IgD-negative memory B cell (primary cell): ENCODE measurements at regions not wholly inside any gene's neighbourhood (a gene's known extent, or its start where the extent isn't known, plus 50 kb on each side); places are given as distances from the start of the nearest gene placed in this dataset.

Source experiments
- H3K27ac Mint-ChIP-seq, 3 donors: one replicate each; pipeline ENCODE4 v1.8.0; 2020 to 2022; ENCODE audit warnings: mild to moderate bottlenecking in 3 of 3, mixed read lengths in 3 of 3, moderate library complexity in 1 of 3
- H3K27me3 Mint-ChIP-seq: one replicate; pipeline ENCODE4 v1.8.0; 2021; ENCODE audit warnings: mixed read lengths
- H3K36me3 Mint-ChIP-seq: one replicate; pipeline ENCODE4 v1.8.0; 2020; ENCODE audit warnings: mild to moderate bottlenecking, mixed read lengths
- H3K4me1 Mint-ChIP-seq, 3 donors: one replicate each; pipeline ENCODE4 v1.8.0; 2020 to 2022; ENCODE audit warnings: mixed read lengths in 3 of 3, mild to moderate bottlenecking in 1 of 3
- H3K4me3 Mint-ChIP-seq, 4 donors: one replicate each; pipeline ENCODE4 v1.8.0; 2020 to 2022; ENCODE audit warnings: mild to moderate bottlenecking in 4 of 4, mixed read lengths in 4 of 4, moderate library complexity in 3 of 4
- H3K9me3 Mint-ChIP-seq, 3 donors: one replicate each; pipeline ENCODE4 v1.8.0; 2020 to 2021; ENCODE audit warnings: mixed read lengths in 3 of 3, mild to moderate bottlenecking in 1 of 3

DNA sequence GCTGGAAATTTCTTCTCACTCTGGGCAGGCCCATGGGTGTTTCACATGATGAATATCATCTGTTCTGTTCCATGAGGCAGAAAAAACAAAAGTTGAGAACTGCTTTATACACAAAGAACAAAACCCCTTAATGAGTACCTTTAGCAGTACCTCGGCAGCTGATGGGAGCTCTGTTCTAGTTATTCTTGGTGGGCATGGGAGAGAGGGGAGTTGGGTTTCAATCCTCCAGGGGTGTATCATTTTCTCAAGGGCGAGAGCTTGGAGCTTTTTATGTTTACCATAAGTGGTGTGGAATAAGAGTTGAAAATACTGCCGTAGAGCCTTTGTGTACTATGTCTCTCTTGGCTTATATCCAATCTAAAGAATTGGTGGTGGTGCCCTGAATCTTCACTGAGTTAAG lies 103.3 kb upstream of the ZNF608 start:
- Mint-ChIP-seq H3K4me1 (peaks cover 12 to 17% (median 16%) of the 10 kb centered on the region in 3 donors), H3K9me3 (no peaks in the 10 kb centered on the region), H3K27ac (no peak overlapping the region), H3K4me3 (no peak overlapping the region), H3K36me3 (peaks cover 2% of the 10 kb centered on the region), H3K27me3 (no peaks in the 10 kb centered on the region)

GRCh38 chr5:124856726-124857125 lies 110.3 kb upstream of the ZNF608 start:
- Mint-ChIP-seq H3K27ac (peak overlapping the region in 1 of 3 donors; percentile 76), H3K4me3 (no peak overlapping the region), H3K9me3 (no peaks in the 10 kb centered on the region), H3K4me1 (peaks cover 3 to 7% (median 6%) of the 10 kb centered on the region in 3 donors), H3K27me3 (no peaks in the 10 kb centered on the region), H3K36me3 (no peaks in the 10 kb centered on the region)

DNA sequence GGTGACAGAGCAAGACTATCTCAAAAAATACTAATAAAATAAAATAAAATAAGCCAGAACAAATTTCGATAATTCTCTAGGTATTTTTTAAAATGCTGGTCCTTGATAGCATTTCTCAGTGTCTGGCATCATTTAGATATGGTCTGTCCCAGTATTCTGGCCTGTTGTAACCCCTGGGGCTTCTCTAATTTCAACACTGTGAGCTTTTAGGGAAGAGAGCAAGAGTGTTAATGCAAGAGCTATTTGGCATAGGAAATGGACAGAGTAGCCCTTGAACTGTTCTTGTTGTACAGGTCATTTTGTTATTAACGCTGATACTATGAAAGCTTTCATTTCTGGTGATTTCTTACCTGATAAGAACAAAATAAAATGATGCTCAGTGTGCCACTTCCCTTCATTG lies 112.2 kb upstream of the ZNF608 start:
- Mint-ChIP-seq H3K9me3 (no peaks in the 10 kb centered on the region), H3K27ac (no peak overlapping the region), H3K4me3 (no peak overlapping the region), H3K27me3 (no peaks in the 10 kb centered on the region), H3K36me3 (no peaks in the 10 kb centered on the region), H3K4me1 (peaks cover 3 to 7% (median 6%) of the 10 kb centered on the region in 3 donors)

DNA sequence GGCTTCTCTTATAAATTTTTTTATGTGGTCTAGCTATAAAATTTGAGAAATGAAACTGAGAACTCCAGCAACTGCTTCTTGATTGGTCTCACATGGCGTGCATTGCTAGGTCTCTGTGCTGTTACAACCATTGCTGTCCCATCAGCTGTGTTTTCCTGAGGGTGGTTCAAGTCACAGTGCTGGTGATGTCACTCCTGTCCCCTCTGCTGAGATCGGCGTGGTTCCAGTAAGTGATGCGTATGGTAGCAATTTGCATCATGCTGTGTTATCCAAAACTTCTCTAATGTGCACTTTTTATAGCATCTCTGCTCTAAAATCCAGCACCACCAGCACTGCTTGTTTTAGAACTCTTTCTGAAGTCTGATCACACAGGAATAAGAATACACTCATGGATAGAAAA lies 112.6 kb upstream of the ZNF608 start:
- peaks cover 3 to 7% (median 6%) of the 10 kb centered on the region in 3 donors for H3K4me1 Mint-ChIP-seq
- no peak overlapping the region for H3K27ac Mint-ChIP-seq
- no peaks in the 10 kb centered on the region for H3K36me3 Mint-ChIP-seq
- H3K4me3 Mint-ChIP-seq = peak overlapping the region in 1 of 4 donors; percentile 41
- no peaks in the 10 kb centered on the region for H3K27me3 Mint-ChIP-seq
- H3K9me3 Mint-ChIP-seq = no peaks in the 10 kb centered on the region

GRCh38 chr5:124859556-124860290 lies 113.3 kb upstream of the ZNF608 start:
- Mint-ChIP-seq H3K27me3 (no peaks in the 10 kb centered on the region), H3K36me3 (no peaks in the 10 kb centered on the region), H3K4me3 (no peak overlapping the region), H3K9me3 (no peaks in the 10 kb centered on the region), H3K4me1 (peaks cover 3 to 7% (median 6%) of the 10 kb centered on the region in 3 donors), H3K27ac (no peak overlapping the region)

DNA sequence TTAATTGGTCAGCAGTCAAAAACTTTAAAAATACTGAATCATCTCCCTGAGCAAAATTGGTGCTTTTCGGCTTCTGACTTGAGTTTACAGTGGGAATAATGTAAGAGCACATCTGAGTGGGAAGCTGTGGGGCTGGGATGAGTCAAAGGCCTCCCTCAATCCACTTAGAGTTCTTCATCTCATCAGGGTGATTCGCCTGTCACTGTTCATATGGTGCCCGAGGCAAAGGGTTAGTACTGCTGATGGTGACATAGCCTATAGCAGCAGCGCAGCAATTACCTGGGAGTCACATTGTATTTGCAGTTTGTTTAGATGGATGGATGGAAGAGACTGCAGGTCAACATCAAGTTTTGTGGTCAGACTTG lies 113.8 kb upstream of the ZNF608 start:
- peaks cover 0 to 3% (median 0%) of the 10 kb centered on the region in 3 donors for H3K9me3 Mint-ChIP-seq
- no peaks in the 10 kb centered on the region for H3K27me3 Mint-ChIP-seq
- peaks cover 3 to 7% (median 6%) of the 10 kb centered on the region in 3 donors for H3K4me1 Mint-ChIP-seq
- H3K4me3 Mint-ChIP-seq = no peak overlapping the region
- no peaks in the 10 kb centered on the region for H3K36me3 Mint-ChIP-seq
- H3K27ac Mint-ChIP-seq = no peak overlapping the region

GRCh38 chr5:124865066-124865465 lies 118.6 kb upstream of the ZNF608 start:
- H3K9me3 Mint-ChIP-seq = peaks cover 0 to 3% (median 0%) of the 10 kb centered on the region in 3 donors
- no peaks in the 10 kb centered on the region for H3K36me3 Mint-ChIP-seq
- no peaks in the 10 kb centered on the region for H3K27me3 Mint-ChIP-seq
- no peak overlapping the region for H3K4me3 Mint-ChIP-seq
- peaks cover 0 to 10% (median 0%) of the 10 kb centered on the region in 3 donors for H3K4me1 Mint-ChIP-seq
- no peak overlapping the region for H3K27ac Mint-ChIP-seq

- Mint-ChIP-seq H3K36me3 (no peaks in the 10 kb centered on the region), H3K4me1 (peaks cover 0 to 10% (median 0%) of the 10 kb centered on the region in 3 donors), H3K9me3 (peaks cover 0 to 3% (median 0%) of the 10 kb centered on the region in 3 donors), H3K4me3 (peak overlapping the region in 1 of 4 donors; percentile 13), H3K27me3 (no peaks in the 10 kb centered on the region), H3K27ac (peak overlapping the region in 1 of 3 donors; percentile 64)
These were observed 119.3 kb upstream of the ZNF608 start for GRCh38 chr5:124865603-124866354.

DNA sequence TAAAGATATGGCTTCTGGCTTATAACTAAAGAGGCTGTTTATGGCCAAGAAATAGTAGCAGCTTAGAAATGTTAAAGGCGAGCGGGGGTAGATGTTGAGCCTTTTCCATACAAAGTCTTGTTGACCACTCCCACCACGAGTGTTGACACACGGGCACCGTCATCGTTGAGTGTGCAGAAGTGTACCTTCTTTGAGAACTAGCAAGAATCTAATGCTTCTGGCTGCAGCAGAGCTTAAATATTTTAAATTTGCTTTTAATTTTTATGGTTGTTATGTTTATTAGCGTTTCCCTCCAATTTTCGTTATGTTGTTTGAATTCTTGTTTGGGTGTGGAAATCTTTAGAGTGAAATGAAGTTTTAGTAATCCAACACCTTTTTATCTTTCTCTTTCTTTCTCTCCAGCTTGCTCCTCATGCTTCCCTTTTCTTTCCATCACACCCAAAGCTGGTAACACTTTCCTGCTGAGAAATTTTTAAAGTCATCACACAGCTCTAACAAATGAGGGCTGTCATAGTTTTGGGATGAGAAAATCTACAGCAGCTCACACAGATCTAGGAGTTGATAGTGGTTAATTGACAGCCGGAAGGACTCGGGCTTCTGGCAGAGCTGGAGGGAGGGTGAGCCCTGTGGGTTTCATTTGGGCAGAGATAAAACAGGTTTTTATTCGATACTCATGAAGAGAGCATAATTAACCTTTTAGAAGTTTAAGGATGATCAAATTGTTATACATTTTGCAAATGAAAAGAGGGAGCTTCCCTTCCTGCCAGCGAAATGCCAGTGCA lies 120.1 kb upstream of the ZNF608 start:
- Mint-ChIP-seq H3K36me3 (no peaks in the 10 kb centered on the region), H3K4me1 (peaks cover 0 to 10% (median 0%) of the 10 kb centered on the region in 3 donors), H3K9me3 (peaks cover 0 to 3% (median 0%) of the 10 kb centered on the region in 3 donors), H3K27ac (peak overlapping the region in 1 of 3 donors; percentile 64), H3K27me3 (no peaks in the 10 kb centered on the region), H3K4me3 (no peak overlapping the region)

- Mint-ChIP-seq H3K27ac (no peak overlapping the region), H3K4me3 (no peak overlapping the region), H3K4me1 (peaks cover 0 to 10% (median 1%) of the 10 kb centered on the region in 3 donors), H3K27me3 (no peaks in the 10 kb centered on the region), H3K9me3 (peaks cover 0 to 3% (median 0%) of the 10 kb centered on the region in 3 donors), H3K36me3 (no peaks in the 10 kb centered on the region)
These were observed 120.8 kb upstream of the ZNF608 start for GRCh38 chr5:124867137-124867704.

- H3K27me3 Mint-ChIP-seq = no peaks in the 10 kb centered on the region
- no peak overlapping the region for H3K4me3 Mint-ChIP-seq
- peaks cover 0 to 3% (median 0%) of the 10 kb centered on the region in 3 donors for H3K9me3 Mint-ChIP-seq
- H3K27ac Mint-ChIP-seq = no peak overlapping the region
- H3K4me1 Mint-ChIP-seq = peaks cover 0 to 10% (median 1%) of the 10 kb centered on the region in 3 donors
- H3K36me3 Mint-ChIP-seq = no peaks in the 10 kb centered on the region
These were observed 122.2 kb upstream of the ZNF608 start for GRCh38 chr5:124868676-124869075.

DNA sequence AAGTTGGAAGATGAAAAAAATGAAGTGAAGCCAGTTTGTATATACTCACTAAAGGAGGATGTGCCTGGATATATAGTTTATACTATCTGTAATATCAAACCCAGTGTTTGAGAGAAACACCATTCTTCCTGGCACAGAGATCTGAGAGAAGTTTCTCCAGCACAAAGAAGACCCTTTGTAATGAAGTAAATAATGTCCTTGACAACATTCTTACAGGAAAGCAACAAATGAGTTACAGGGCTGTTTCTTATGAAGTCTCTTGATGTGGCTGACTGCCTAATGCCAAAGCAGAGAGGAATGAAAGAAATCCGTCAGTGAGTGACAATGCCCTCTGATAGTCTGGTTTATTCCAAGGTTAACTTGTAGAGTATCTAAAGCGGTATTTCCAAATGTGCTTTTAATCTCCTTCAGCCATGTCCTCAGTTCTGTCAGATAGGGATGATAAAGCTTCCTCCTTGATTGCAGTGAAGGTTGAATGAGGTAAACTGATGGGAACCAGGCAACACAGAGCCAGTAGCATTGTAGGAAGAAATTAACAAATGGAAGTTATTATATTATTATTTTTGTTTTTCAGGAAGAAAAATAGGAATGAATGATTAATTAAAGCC lies 123.1 kb upstream of the ZNF608 start:
- Mint-ChIP-seq H3K27ac (no peak overlapping the region), H3K27me3 (no peaks in the 10 kb centered on the region), H3K36me3 (no peaks in the 10 kb centered on the region), H3K9me3 (peaks cover 0 to 3% (median 0%) of the 10 kb centered on the region in 3 donors), H3K4me1 (peaks cover 0 to 10% (median 1%) of the 10 kb centered on the region in 3 donors), H3K4me3 (no peak overlapping the region)

GRCh38 chr5:124870070-124870469 lies 123.6 kb upstream of the ZNF608 start:
- Mint-ChIP-seq H3K4me3 (no peak overlapping the region), H3K4me1 (peaks cover 0 to 10% (median 1%) of the 10 kb centered on the region in 3 donors), H3K9me3 (peaks cover 0 to 2% (median 0%) of the 10 kb centered on the region in 3 donors), H3K27ac (no peak overlapping the region), H3K36me3 (no peaks in the 10 kb centered on the region), H3K27me3 (no peaks in the 10 kb centered on the region)

DNA sequence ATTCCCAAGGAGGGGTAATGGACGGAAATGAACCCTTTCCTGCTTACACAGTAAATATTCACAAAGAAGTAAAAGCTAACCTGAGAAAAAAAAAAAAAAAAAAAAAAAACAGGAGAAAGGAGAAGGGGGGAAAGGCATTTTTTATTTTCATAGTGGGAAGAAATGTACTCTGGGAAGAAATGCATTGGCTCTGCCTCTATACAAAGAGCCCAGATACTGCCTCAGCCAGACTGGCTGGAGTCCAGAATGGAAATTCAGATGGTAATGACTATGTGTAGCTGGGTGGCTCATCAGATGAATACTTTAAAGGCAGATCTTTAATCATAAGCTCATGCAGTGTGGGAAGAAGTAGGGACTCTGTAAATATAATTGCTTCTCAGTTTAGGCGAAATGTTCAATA lies 124.9 kb upstream of the ZNF608 start:
- Mint-ChIP-seq H3K27me3 (no peaks in the 10 kb centered on the region), H3K4me1 (peaks cover 0 to 5% (median 1%) of the 10 kb centered on the region in 3 donors), H3K9me3 (no peaks in the 10 kb centered on the region), H3K27ac (no peak overlapping the region), H3K36me3 (no peaks in the 10 kb centered on the region), H3K4me3 (no peak overlapping the region)
